Endothelial cell of umbilical vein (primary cell): ENCODE measurements at regions not wholly inside any gene's neighbourhood (a gene's known extent, or its start where the extent isn't known, plus 50 kb on each side); places are given as distances from the start of the nearest gene placed in this dataset.

Source experiments
- BruUV-seq: library from RNA; stranded (reverse); fragments of 400-500 nt; replicated peaks from 2 replicates; lab custom pipeline; 2021; lab: Mats Ljungman, UMichigan
- CTCF ChIA-PET: fragments of 300-600, 350-600 bp; sonication (Branson Sonifier 250); formaldehyde crosslinking; loops from one replicate; lab custom pipeline; 2021; ENCODE audit warnings: antibody characterized with exemption, inconsistent platforms; lab: Charles Lee
- POLR2A ChIA-PET: fragments of 300-600, 350-600 bp; sonication (Branson Sonifier 250); formaldehyde crosslinking; loops from one replicate; lab custom pipeline; 2021; ENCODE audit warnings: antibody characterized with exemption, inconsistent platforms; lab: Charles Lee
- DNase-seq: peaks from one replicate; pipeline ENCODE4 v3.0.0-alpha.2; 2011; ENCODE audit warnings: low read depth, low spot score
- FAIRE-seq: peaks from 2 replicates; lab custom pipeline; 2011; peaks lifted over from hg19 to GRCh38; lab: Jason Lieb, UNC
- H2AFZ ChIP-seq: 2 replicates; pipeline ENCODE4 v1.6.0; 2012; ENCODE audit warnings: low read depth, low read length, control low read depth, inconsistent platforms
- H3K27ac ChIP-seq: 2 replicates; pipeline ENCODE4 v1.5.1; 2011; ENCODE audit warnings: low read depth, mild to moderate bottlenecking, control low read depth, low read length, moderate library complexity; ENCODE audit not compliant: insufficient read depth
- H3K27me3 ChIP-seq, 2 experiments: 2 replicates each; pipeline versions ENCODE4 v1.6.0 to v1.6.1; 2011; ENCODE audit warnings: low read length in 2 of 2, mixed read lengths in 1 of 2; ENCODE audit not compliant: control insufficient read depth in 2 of 2, insufficient read depth in 2 of 2
- H3K36me3 ChIP-seq, 2 experiments: 2 replicates in 1 of 2; 3 replicates in 1 of 2; pipeline ENCODE4 v1.5.1; 2011; ENCODE audit warnings: low read length in 2 of 2, mild to moderate bottlenecking in 1 of 2, moderate library complexity in 1 of 2; ENCODE audit not compliant: control insufficient read depth in 2 of 2, insufficient read depth in 2 of 2; ENCODE audit errors: extremely low read depth in 1 of 2
- H3K4me1 ChIP-seq: 3 replicates; pipeline ENCODE4 v1.5.1; 2011; ENCODE audit warnings: mild to moderate bottlenecking, low read length; ENCODE audit not compliant: control insufficient read depth, insufficient read depth; ENCODE audit errors: extremely low read depth
- H3K4me2 ChIP-seq: 2 replicates; pipeline ENCODE4 v1.6.1; 2011; ENCODE audit warnings: low read length, control low read depth, mixed read lengths; ENCODE audit not compliant: insufficient read depth
- H3K4me3 ChIP-seq, 3 experiments: fragments of 200-600 bp in 1 of 3; sonication (generic), shearing (Covaris generic) in 1 of 3; replicated peaks in 1 of 3; 2 replicates each; pipeline ENCODE4 v1.5.1; 2011 to 2016; ENCODE audit warnings: control low read depth in 3 of 3, low read length in 3 of 3, mild to moderate bottlenecking in 2 of 3, inconsistent platforms in 1 of 3, low read depth in 1 of 3, moderate library complexity in 1 of 3; ENCODE audit not compliant: insufficient read depth in 1 of 3
- H3K79me2 ChIP-seq: 2 replicates; pipeline ENCODE4 v1.6.0; 2012; ENCODE audit warnings: low read length, inconsistent platforms; ENCODE audit not compliant: control insufficient read depth, insufficient read depth
- H3K9ac ChIP-seq: replicated peaks from 2 replicates; pipeline ENCODE3; 2011; ENCODE audit warnings: low read length, control low read depth; ENCODE audit not compliant: insufficient read depth; ENCODE audit errors: extremely low read depth
- H3K9me1 ChIP-seq: replicated peaks from 3 replicates; pipeline ENCODE4 v1.6.0; 2011; ENCODE audit warnings: mild to moderate bottlenecking, low read length; ENCODE audit not compliant: control insufficient read depth, insufficient read depth; ENCODE audit errors: extremely low read depth
- H3K9me3 ChIP-seq: replicated peaks from 2 replicates; pipeline ENCODE4 v1.5.1; 2012; ENCODE audit warnings: low read length, inconsistent platforms; ENCODE audit not compliant: control insufficient read depth, insufficient read depth
- H4K20me1 ChIP-seq: replicated peaks from 2 replicates; pipeline ENCODE3; 2011; ENCODE audit warnings: mild to moderate bottlenecking, low read length; ENCODE audit not compliant: control insufficient read depth, insufficient read depth; ENCODE audit errors: extremely low read depth
- CTCF ChIP-seq, 2 donors: IDR thresholded peaks; 1 replicate in 1 of 2; 2 replicates in 1 of 2; pipeline ENCODE4 v1.5.1; 2011; ENCODE audit warnings: low read length in 2 of 2, mild to moderate bottlenecking in 2 of 2, moderate library complexity in 2 of 2, control low read depth in 1 of 2, inconsistent platforms in 1 of 2, low read depth in 1 of 2; ENCODE audit not compliant: insufficient read depth in 1 of 2; ENCODE audit errors: extremely low read depth in 1 of 2
- EZH2 ChIP-seq: IDR thresholded peaks from 2 replicates; pipeline ENCODE4 v1.6.1; 2012; ENCODE audit warnings: borderline replicate concordance, low read depth, mild to moderate bottlenecking, moderate library complexity, low read length, inconsistent platforms; ENCODE audit not compliant: severe bottlenecking
- FOS ChIP-seq: IDR thresholded peaks from 2 replicates; pipeline ENCODE4 v1.6.1; 2011; ENCODE audit warnings: mild to moderate bottlenecking, low read length, moderate library complexity, borderline replicate concordance; ENCODE audit not compliant: insufficient read depth
- GATA2 ChIP-seq: IDR thresholded peaks from 2 replicates; pipeline ENCODE4 v1.7.0; 2011; ENCODE audit warnings: low read depth, mild to moderate bottlenecking, moderate library complexity, mixed read lengths, low read length; ENCODE audit not compliant: insufficient read length, insufficient read depth
- JUN ChIP-seq: IDR thresholded peaks from 2 replicates; pipeline ENCODE4 v1.6.1; 2011; ENCODE audit warnings: borderline replicate concordance, low read depth; ENCODE audit not compliant: insufficient read length, insufficient read depth
- MAX ChIP-seq: IDR thresholded peaks from 2 replicates; pipeline ENCODE4 v1.6.1; 2011; ENCODE audit not compliant: insufficient read depth, insufficient read length
- MYC ChIP-seq: IDR thresholded peaks from one replicate; pipeline ENCODE4 v1.6.1; 2011; ENCODE audit warnings: mild to moderate bottlenecking, low read depth, low read length
- POLR2A ChIP-seq: IDR thresholded peaks from 2 replicates; pipeline ENCODE4 v1.6.1; 2012; ENCODE audit warnings: low read depth, mild to moderate bottlenecking, control low read depth, low read length
- POLR2AphosphoS5 ChIP-seq: IDR thresholded peaks from 2 replicates; pipeline ENCODE4 v1.6.1; 2012; ENCODE audit warnings: low read depth, mild to moderate bottlenecking, control low read depth, low read length, moderate library complexity; ENCODE audit not compliant: insufficient read depth
- dilution Hi-C: fragments of 300-500 bp; cut with MboI; formaldehyde crosslinking; loops from one replicate; pipeline ENCODE4 v1.15.0; 2019; ENCODE audit warnings: low sequenced_read_pairs; ENCODE audit not compliant: extremely low pct_ligation_motif_present
- intact Hi-C: fragments of 100-400 bp; cut with micrococcal nuclease; formaldehyde crosslinking; loops from one replicate; pipeline ENCODE4 v1.10.0; 2022

GRCh38 chr2:234679301-234679740 is 182.4 kb upstream of the ARL4C start:
- Histone ChIP-seq H3K79me2 (no peaks in the 10 kb centered on the region), H3K9me3 (no peaks in the 10 kb centered on the region), H3K9ac (peak overlapping the region; percentile 50), H3K27me3 (no peaks in the 10 kb centered on the region), H3K4me1 (peaks cover 20% of the 10 kb centered on the region), H2AFZ (no peak overlapping the region), H3K4me3 (no peak overlapping the region), H4K20me1 (no peaks in the 10 kb centered on the region), H3K9me1 (no peaks in the 10 kb centered on the region), H3K27ac (peak overlapping the region; percentile 69), H3K36me3 (no peaks in the 10 kb centered on the region), H3K4me2 (peak overlapping the region; percentile 53)
- intact Hi-C loops = no loop called here
- TF ChIP-seq FOS = no peak
- no peak for TF ChIP-seq MYC
- no peak for TF ChIP-seq POLR2A
- no peak for TF ChIP-seq JUN
- no peak for TF ChIP-seq MAX
- TF ChIP-seq EZH2 = no peak
- no peak for TF ChIP-seq GATA2
- CTCF ChIA-PET = interaction anchor here (0.6 to 1.6 kb wide), 9 partner anchors 10 to 428 kb away, joined by 3 to 10 read pairs (median 3); no protein-coding TSS in a partner anchor
- DNase-seq = no peak
- dilution Hi-C loops = no loop called here
- peak; percentile 38 for FAIRE-seq
- no TSS peak for BruUV-seq
- POLR2A ChIA-PET = interaction anchor here (0.8 to 2.0 kb wide), 2 partner anchors 12 to 181 kb away, joined by 3 to 9 read pairs; no protein-coding TSS in a partner anchor

- no peaks in the 10 kb centered on the region for H3K9me3 ChIP-seq
- no peaks in the 10 kb centered on the region for H3K79me2 ChIP-seq
- H3K4me2 ChIP-seq = no peak overlapping the region
- FAIRE-seq (no peak), DNase-seq (no peak)
- H3K27me3 ChIP-seq = no peaks in the 10 kb centered on the region
- TF ChIP-seq JUN = no peak
- TF ChIP-seq GATA2 = no peak
- TF ChIP-seq MAX = no peak
- no peak for TF ChIP-seq CTCF (IDR thresholded peaks at IDR 0.05; ENCODE audit: extremely low read depth in 1 of 2, insufficient read depth in 1 of 2, low read depth in 1 of 2, low read length in 2 of 2)
- no peak for TF ChIP-seq MYC
- TF ChIP-seq FOS = no peak
- no peak for TF ChIP-seq EZH2
- TF ChIP-seq POLR2AphosphoS5 = no peak
- no peak for TF ChIP-seq POLR2A
- H2AFZ ChIP-seq = no peak overlapping the region
- ChIA-PET CTCF (interaction anchor here (0.9 kb wide), 1 partner anchor 68 kb away, joined by 3 read pairs; no protein-coding TSS in a partner anchor), POLR2A (no interaction called here)
- H3K27ac ChIP-seq = no peak overlapping the region
- no peak overlapping the region for H3K9ac ChIP-seq
- no TSS peak for BruUV-seq
- no peaks in the 10 kb centered on the region for H3K9me1 ChIP-seq
- H3K4me1 ChIP-seq = peaks cover 20% of the 10 kb centered on the region
- intact Hi-C loops (no loop called here), dilution Hi-C loops (no loop called here)
- no peaks in the 10 kb centered on the region for H3K36me3 ChIP-seq
- H4K20me1 ChIP-seq = no peaks in the 10 kb centered on the region
- no peak overlapping the region for H3K4me3 ChIP-seq
Observed at GRCh38 chr2:234678711-234679110, 181.8 kb upstream of the ARL4C start.
